GM23248 (cell line): ENCODE measurements at regions not wholly inside any gene's neighbourhood (a gene's known extent, or its start where the extent isn't known, plus 50 kb on each side); places are given as distances from the start of the nearest gene placed in this dataset.

Experiments
- DNase-seq: peaks from one replicate; pipeline ENCODE4 v3.0.0-alpha.2; 2015
- H2AFZ ChIP-seq: fragments of 200-600 bp; sonication (generic); 2 replicates; pipeline ENCODE4 v1.6.1; 2016; ENCODE audit warnings: antibody characterized with exemption
- H3F3A ChIP-seq: fragments of 200-600 bp; sonication (generic); 2 replicates; pipeline ENCODE4 v1.6.1; 2016; ENCODE audit warnings: mild to moderate bottlenecking, antibody characterized with exemption, mixed run types; ENCODE audit not compliant: insufficient read depth
- H3K27ac ChIP-seq: fragments of 200-600 bp; sonication (generic); 2 replicates; pipeline ENCODE4 v1.5.1; 2016; ENCODE audit warnings: mild to moderate bottlenecking
- H3K27me3 ChIP-seq: fragments of 200-600 bp; sonication (generic); replicated peaks from 2 replicates; pipeline ENCODE4 v1.6.1; 2016; ENCODE audit warnings: mild to moderate bottlenecking; ENCODE audit not compliant: insufficient read depth
- H3K36me3 ChIP-seq: fragments of 200-600 bp; sonication (generic); 2 replicates; pipeline ENCODE4 v1.6.1; 2016; ENCODE audit warnings: low read depth, mild to moderate bottlenecking
- H3K4me1 ChIP-seq: fragments of 200-600 bp; sonication (generic); 2 replicates; pipeline ENCODE4 v1.6.1; 2016; ENCODE audit warnings: mild to moderate bottlenecking; ENCODE audit not compliant: insufficient read depth
- H3K4me2 ChIP-seq: fragments of 200-600 bp; sonication (generic); one replicate; pipeline ENCODE4 v1.6.1; 2016; ENCODE audit warnings: mild to moderate bottlenecking; ENCODE audit not compliant: unreplicated experiment
- H3K4me3 ChIP-seq: fragments of 200-600 bp; sonication (generic); 2 replicates; pipeline ENCODE4 v1.5.1; 2016; ENCODE audit warnings: mild to moderate bottlenecking
- H3K79me2 ChIP-seq: fragments of 200-600 bp; sonication (generic); 2 replicates; pipeline ENCODE4 v1.6.1; 2016; ENCODE audit warnings: mild to moderate bottlenecking; ENCODE audit not compliant: insufficient read depth
- H3K9ac ChIP-seq: fragments of 200-600 bp; sonication (generic); 2 replicates; pipeline ENCODE4 v1.6.1; 2016; ENCODE audit warnings: mild to moderate bottlenecking
- H3K9me2 ChIP-seq: fragments of 200-600 bp; sonication (generic); 2 replicates; pipeline ENCODE4 v1.6.1; 2016; ENCODE audit warnings: mixed run types, mild to moderate bottlenecking, moderate library complexity; ENCODE audit not compliant: insufficient read depth
- H3K9me3 ChIP-seq: fragments of 200-600 bp; sonication (generic); one replicate; pipeline ENCODE4 v1.6.1; 2017; ENCODE audit warnings: low read depth
- H4K20me1 ChIP-seq: fragments of 200-600 bp; sonication (generic); 2 replicates; pipeline ENCODE4 v1.6.0; 2016; ENCODE audit not compliant: insufficient read depth
- EZH2 ChIP-seq: fragments of 200-600 bp; sonication (generic); IDR thresholded peaks from 2 replicates; pipeline ENCODE4 v1.6.1; 2018; ENCODE audit warnings: antibody characterized with exemption, mild to moderate bottlenecking; ENCODE audit not compliant: insufficient read depth, poor library complexity, severe bottlenecking
- EZH2phosphoT487 ChIP-seq: fragments of 200-600 bp; sonication (generic); IDR thresholded peaks from 2 replicates; pipeline ENCODE4 v1.6.1; 2018; ENCODE audit warnings: antibody characterized with exemption, moderate library complexity, mild to moderate bottlenecking, low read depth; ENCODE audit not compliant: insufficient read depth
- WGBS, 2 experiments: methylation state at CpG; one replicate each; pipeline ENCODE4 v1.1.6; 2015 to 2017; ENCODE audit warnings: low lambda C conversion rate in 2 of 2, low coverage in 1 of 2; ENCODE audit errors: missing lambda C conversion rate in 2 of 2; 5-methylcytosine and 5-hydroxymethylcytosine counted together
- in situ Hi-C: fragments of 300-500 bp; cut with MboI; formaldehyde crosslinking; loops from 2 replicates; pipeline ENCODE4 v1.15.0; 2020

DNA sequence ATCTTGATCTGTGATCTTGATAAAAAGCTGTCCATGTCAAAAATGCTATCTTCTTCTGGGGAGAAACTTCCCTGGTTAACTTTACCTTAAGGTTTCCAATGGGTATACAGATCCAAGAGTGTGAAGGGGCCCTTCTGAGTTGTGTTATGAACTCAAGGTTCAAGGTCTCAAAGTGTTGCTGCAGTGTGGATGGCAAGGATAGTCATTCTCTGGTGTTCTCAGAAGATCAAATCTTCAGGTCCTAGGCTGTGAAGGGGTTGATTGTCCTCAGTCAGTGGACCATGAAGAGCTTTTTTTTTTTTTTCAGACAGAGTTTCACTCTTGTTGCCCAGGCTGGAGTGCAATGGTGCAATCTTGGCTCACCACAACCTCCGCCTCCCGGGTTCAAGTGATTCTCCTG, 114.4 kb downstream of the SPTSSA start:
- no peaks in the 10 kb centered on the region for H3K27me3 ChIP-seq
- H3K79me2 ChIP-seq, result no peaks in the 10 kb centered on the region
- no peaks in the 10 kb centered on the region for H3K9me2 ChIP-seq
- H4K20me1 ChIP-seq, result no peaks in the 10 kb centered on the region
- TF ChIP-seq EZH2phosphoT487 (no peak), EZH2 (no peak)
- in situ Hi-C loops, result no loop called here
- H3K9ac ChIP-seq, result no peak overlapping the region
- no peak for DNase-seq
- no peaks in the 10 kb centered on the region for H3K36me3 ChIP-seq
- no peaks in the 10 kb centered on the region for H3F3A ChIP-seq
- H2AFZ ChIP-seq, result no peak overlapping the region
- no peak overlapping the region for H3K4me3 ChIP-seq
- no peak overlapping the region for H3K4me2 ChIP-seq
- no peaks in the 10 kb centered on the region for H3K4me1 ChIP-seq
- no peak overlapping the region for H3K27ac ChIP-seq
- WGBS, 2 experiments, result 60 to 69% methylated on average over 2 of the region's 2 CpGs
- no peaks in the 10 kb centered on the region for H3K9me3 ChIP-seq

DNA sequence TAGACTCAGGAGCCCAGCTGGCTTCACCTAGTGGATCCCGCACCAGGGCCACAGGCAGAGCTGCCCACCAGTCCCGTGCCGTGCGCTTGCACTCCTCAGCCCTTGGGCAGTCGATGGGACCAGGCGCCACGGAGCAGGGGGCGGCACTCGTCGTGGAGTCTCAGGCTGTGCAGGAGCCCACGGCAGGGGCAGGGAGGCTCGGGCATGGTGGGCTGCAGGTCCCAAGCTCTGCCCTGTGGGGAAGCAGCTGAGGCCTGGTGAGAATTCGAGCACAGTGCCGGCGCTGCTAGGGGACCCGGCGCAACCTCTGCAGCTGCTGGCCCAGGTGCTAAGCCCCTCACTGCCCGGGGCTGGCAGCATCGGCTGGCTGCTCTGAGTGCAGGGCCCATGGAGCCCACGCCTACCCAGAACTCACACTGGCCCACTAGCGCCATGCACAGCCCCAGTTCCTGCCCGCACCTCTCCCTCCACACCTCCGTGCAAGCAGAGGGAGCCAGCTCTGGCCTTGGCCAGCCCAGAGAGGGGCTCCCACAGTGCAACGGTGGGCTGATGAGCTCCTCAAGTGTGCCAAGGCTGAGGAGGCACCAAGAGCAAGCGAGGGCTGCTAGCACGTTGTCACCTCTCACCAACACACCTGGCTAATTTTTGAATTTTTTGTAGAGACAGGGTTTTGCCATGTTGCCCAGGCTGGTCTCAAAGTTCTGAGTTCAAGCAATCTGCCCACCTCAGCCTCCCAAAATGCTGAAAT, 116.1 kb downstream of the SPTSSA start:
- no peak overlapping the region for H2AFZ ChIP-seq
- H3K9me3 ChIP-seq, result no peaks in the 10 kb centered on the region
- no peak overlapping the region for H3K4me3 ChIP-seq
- WGBS, 2 experiments, result 84 to 89% methylated on average over 24 to 26 of the region's 26 CpGs
- H3K4me2 ChIP-seq, result no peak overlapping the region
- no peaks in the 10 kb centered on the region for H3K79me2 ChIP-seq
- TF ChIP-seq EZH2phosphoT487 (no peak), EZH2 (no peak)
- no peaks in the 10 kb centered on the region for H3K4me1 ChIP-seq
- no peaks in the 10 kb centered on the region for H3K27me3 ChIP-seq
- in situ Hi-C loops, result no loop called here
- no peaks in the 10 kb centered on the region for H3K9me2 ChIP-seq
- DNase-seq, result no peak
- H3K9ac ChIP-seq, result no peak overlapping the region
- no peaks in the 10 kb centered on the region for H3K36me3 ChIP-seq
- no peak overlapping the region for H3K27ac ChIP-seq
- H3F3A ChIP-seq, result no peaks in the 10 kb centered on the region
- H4K20me1 ChIP-seq, result no peaks in the 10 kb centered on the region

GRCh38 chr14:34344318-34344717, 117.7 kb downstream of the SPTSSA start:
- Histone ChIP-seq H2AFZ (no peak overlapping the region), H3K79me2 (no peaks in the 10 kb centered on the region), H3K4me1 (no peaks in the 10 kb centered on the region), H3K9me3 (no peaks in the 10 kb centered on the region), H3K4me3 (no peak overlapping the region), H3K36me3 (no peaks in the 10 kb centered on the region), H4K20me1 (no peaks in the 10 kb centered on the region), H3K4me2 (no peak overlapping the region), H3K27me3 (no peaks in the 10 kb centered on the region), H3K9me2 (no peaks in the 10 kb centered on the region), H3K9ac (no peak overlapping the region), H3K27ac (no peak overlapping the region), H3F3A (no peaks in the 10 kb centered on the region)
- no peak for DNase-seq
- TF ChIP-seq EZH2phosphoT487, result no peak
- no peak for TF ChIP-seq EZH2
- in situ Hi-C loops, result no loop called here
- WGBS, 2 experiments, result 78 to 80% methylated on average over 5 of the region's 5 CpGs

DNA sequence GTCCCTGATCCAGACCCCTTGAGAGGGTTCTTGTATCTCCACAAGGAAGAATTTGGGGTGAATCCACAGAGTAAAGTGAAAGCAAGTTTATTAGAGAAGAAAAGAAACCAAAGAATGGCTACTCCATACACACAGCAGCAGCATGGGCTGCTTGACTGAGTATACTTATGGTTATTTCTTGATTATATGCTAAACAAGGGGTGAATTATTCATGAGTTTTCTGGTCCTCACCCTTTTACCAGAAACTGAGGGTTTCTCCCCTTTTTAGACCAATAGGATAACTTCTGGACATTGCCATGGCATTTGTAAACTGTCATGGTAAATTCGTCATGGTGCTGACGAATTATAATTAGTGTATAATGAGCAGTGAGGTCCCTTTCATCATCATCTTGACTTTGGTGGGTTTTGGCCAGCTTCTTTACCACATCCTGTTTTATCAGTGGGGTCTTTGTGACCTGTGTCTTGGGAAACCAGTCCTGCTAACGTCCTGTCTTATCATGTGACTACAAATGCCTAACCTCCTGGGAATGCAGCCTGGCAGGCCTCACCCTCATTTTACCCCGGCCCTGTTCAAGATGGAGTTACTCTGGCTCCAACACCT, 121.9 kb downstream of the SPTSSA start:
- no peak for DNase-seq
- in situ Hi-C loops, result no loop called here
- 45 to 50% methylated on average over 4 of the region's 4 CpGs for WGBS, 2 experiments

More for the DNA sequence above, 121.9 kb downstream of the SPTSSA start:
- H3K9ac ChIP-seq, result no peak overlapping the region
- no peaks in the 10 kb centered on the region for H3K9me3 ChIP-seq
- no peak overlapping the region for H3K4me3 ChIP-seq
- no peaks in the 10 kb centered on the region for H3F3A ChIP-seq
- no peaks in the 10 kb centered on the region for H4K20me1 ChIP-seq
- H3K4me2 ChIP-seq, result no peak overlapping the region
- H3K4me1 ChIP-seq, result no peaks in the 10 kb centered on the region
- H2AFZ ChIP-seq, result no peak overlapping the region
- no peak for TF ChIP-seq EZH2
- no peak for TF ChIP-seq EZH2phosphoT487
- no peaks in the 10 kb centered on the region for H3K27me3 ChIP-seq
- H3K27ac ChIP-seq, result no peak overlapping the region
- H3K9me2 ChIP-seq, result no peaks in the 10 kb centered on the region
- H3K36me3 ChIP-seq, result no peaks in the 10 kb centered on the region
- no peaks in the 10 kb centered on the region for H3K79me2 ChIP-seq
